Endothelial cell (in vitro differentiated cells): ENCODE measurements at regions not wholly inside any gene's neighbourhood (a gene's known extent, or its start where the extent isn't known, plus 50 kb on each side); places are given as distances from the start of the nearest gene placed in this dataset.

Source experiments
- DNase-seq: peaks from one replicate; pipeline ENCODE4 v3.0.0; 2021; ENCODE audit warnings: low spot score
- H3K27ac Mint-ChIP-seq: one replicate; pipeline ENCODE4 v1.8.0; 2021; ENCODE audit warnings: mixed read lengths, inconsistent platforms; ENCODE audit not compliant: unreplicated experiment
- H3K27me3 Mint-ChIP-seq: one replicate; pipeline ENCODE4 v1.8.0; 2021; ENCODE audit warnings: mild to moderate bottlenecking, moderate library complexity, mixed read lengths, inconsistent platforms; ENCODE audit not compliant: unreplicated experiment
- H3K36me3 Mint-ChIP-seq: one replicate; pipeline ENCODE4 v1.8.0; 2021; ENCODE audit warnings: mild to moderate bottlenecking, low read depth, mixed read lengths, inconsistent platforms; ENCODE audit not compliant: unreplicated experiment
- H3K4me1 Mint-ChIP-seq: one replicate; pipeline ENCODE4 v1.8.0; 2021; ENCODE audit warnings: mild to moderate bottlenecking, mixed read lengths, inconsistent platforms; ENCODE audit not compliant: unreplicated experiment
- H3K4me3 Mint-ChIP-seq: one replicate; pipeline ENCODE4 v1.8.0; 2021; ENCODE audit warnings: mild to moderate bottlenecking, mixed read lengths, inconsistent platforms; ENCODE audit not compliant: unreplicated experiment
- H3K9me3 Mint-ChIP-seq: one replicate; pipeline ENCODE4 v1.8.0; 2021; ENCODE audit warnings: mixed read lengths, inconsistent platforms; ENCODE audit not compliant: unreplicated experiment
- TF ChIP-seq, protein P1 (sequence below): fragments of 200-600 bp; sonication (generic); IDR thresholded peaks from one replicate; pipeline ENCODE4 v1.5.0; 2021; ENCODE audit warnings: antibody characterized with exemption; ENCODE audit not compliant: unreplicated experiment

- no peak for DNase-seq
- no peaks in the 10 kb centered on the region for H3K4me1 Mint-ChIP-seq
- H3K9me3 Mint-ChIP-seq, result no peaks in the 10 kb centered on the region
- peaks cover 10% of the 10 kb centered on the region for H3K27me3 Mint-ChIP-seq
- H3K36me3 Mint-ChIP-seq, result peaks cover 9% of the 10 kb centered on the region
- H3K4me3 Mint-ChIP-seq, result peak overlapping the region; percentile 3
- TF ChIP-seq, protein P1, sequence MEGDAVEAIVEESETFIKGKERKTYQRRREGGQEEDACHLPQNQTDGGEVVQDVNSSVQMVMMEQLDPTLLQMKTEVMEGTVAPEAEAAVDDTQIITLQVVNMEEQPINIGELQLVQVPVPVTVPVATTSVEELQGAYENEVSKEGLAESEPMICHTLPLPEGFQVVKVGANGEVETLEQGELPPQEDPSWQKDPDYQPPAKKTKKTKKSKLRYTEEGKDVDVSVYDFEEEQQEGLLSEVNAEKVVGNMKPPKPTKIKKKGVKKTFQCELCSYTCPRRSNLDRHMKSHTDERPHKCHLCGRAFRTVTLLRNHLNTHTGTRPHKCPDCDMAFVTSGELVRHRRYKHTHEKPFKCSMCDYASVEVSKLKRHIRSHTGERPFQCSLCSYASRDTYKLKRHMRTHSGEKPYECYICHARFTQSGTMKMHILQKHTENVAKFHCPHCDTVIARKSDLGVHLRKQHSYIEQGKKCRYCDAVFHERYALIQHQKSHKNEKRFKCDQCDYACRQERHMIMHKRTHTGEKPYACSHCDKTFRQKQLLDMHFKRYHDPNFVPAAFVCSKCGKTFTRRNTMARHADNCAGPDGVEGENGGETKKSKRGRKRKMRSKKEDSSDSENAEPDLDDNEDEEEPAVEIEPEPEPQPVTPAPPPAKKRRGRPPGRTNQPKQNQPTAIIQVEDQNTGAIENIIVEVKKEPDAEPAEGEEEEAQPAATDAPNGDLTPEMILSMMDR, result no peak
- no peak overlapping the region for H3K27ac Mint-ChIP-seq
Measured at GRCh38 chr11:112336356-112336886, 75.8 kb upstream of the PLET1 start.

GRCh38 chr11:112339566-112339965 is 78.9 kb upstream of the PLET1 start:
- H3K4me3 Mint-ChIP-seq, result no peak overlapping the region
- TF ChIP-seq, protein P1, result no peak
- peaks cover 10% of the 10 kb centered on the region for H3K27me3 Mint-ChIP-seq
- H3K36me3 Mint-ChIP-seq, result peaks cover 9% of the 10 kb centered on the region
- H3K4me1 Mint-ChIP-seq, result no peaks in the 10 kb centered on the region
- H3K27ac Mint-ChIP-seq, result no peak overlapping the region
- no peaks in the 10 kb centered on the region for H3K9me3 Mint-ChIP-seq
- no peak for DNase-seq

DNA sequence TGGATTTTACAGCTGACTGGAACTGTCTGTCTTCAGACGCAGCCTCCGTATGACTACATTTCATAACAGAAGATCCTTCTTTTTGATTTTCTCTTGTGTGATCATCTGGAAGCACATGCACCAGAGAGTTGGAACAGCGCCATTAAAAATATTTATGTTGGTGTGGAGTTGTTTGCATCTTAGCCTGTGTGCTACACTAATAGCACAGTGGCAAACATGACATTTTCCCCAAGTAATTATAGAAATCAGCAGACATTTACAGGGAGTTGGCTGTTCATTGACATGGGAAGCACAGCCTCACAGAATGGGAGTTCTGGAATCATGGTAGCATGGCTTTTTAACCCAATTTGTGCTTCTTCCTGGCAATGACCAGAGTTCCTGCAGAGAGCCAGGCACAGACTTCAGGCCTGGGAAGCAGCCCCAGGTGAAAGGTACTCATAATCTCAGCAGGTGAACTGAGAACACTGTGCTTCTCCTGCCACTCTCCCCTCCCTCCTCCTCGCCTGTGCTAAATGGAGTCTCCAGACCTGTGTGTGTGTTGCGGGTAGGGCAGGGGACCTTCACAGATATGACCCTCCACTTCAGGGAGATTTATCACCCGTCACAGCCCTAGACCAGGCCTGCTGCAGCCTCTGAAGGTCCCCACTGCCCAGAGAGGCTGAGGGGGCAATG is 82.8 kb upstream of the PLET1 start:
- Mint-ChIP-seq H3K27ac (no peak overlapping the region), H3K27me3 (peaks cover 8% of the 10 kb centered on the region), H3K36me3 (no peaks in the 10 kb centered on the region), H3K4me1 (no peaks in the 10 kb centered on the region), H3K4me3 (no peak overlapping the region), H3K9me3 (peaks cover 2% of the 10 kb centered on the region)
- no peak for DNase-seq
- TF ChIP-seq, protein P1, result no peak

DNA sequence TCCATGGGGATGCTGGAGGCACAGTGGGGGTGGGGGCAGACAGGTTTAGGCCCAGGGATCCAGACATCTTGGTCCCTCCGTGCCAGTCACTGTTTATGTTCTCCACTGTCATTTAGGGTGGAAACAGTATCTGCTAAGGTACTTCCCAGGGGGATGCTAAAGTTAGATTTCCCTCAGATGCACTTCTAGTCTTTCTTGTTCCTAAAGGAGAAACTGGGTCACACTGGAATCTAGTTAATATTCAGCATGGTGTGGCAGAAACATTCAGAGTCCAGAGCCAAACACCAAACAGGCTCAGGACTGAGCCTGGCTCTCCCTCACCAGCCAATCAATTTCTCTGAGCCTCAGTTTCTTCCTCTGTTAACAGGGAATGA is 83.4 kb upstream of the PLET1 start:
- Mint-ChIP-seq H3K27me3 (peaks cover 10% of the 10 kb centered on the region), H3K36me3 (no peaks in the 10 kb centered on the region), H3K4me1 (no peaks in the 10 kb centered on the region), H3K9me3 (peaks cover 4% of the 10 kb centered on the region), H3K4me3 (no peak overlapping the region), H3K27ac (no peak overlapping the region)
- no peak for DNase-seq
- TF ChIP-seq, protein P1, result no peak

DNA sequence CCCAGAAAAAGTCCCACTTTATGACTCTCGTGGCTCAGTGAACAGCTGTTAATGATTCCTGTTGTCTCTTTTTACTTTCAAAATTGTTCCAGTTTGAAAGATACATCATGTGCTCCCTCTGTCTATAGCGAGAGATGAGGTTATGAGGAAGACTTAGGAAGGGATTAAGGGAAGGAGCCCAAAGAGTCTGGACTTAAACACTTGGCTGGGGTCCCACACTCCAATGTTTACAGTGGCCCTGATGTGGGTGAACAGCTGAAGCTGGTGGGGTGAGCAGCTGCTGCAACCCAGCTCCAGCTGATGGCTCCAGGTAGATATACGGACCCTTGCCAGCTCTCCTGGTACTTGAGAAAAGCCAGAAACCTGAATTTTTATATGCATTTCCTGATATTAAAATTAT is 84.5 kb upstream of the PLET1 start:
- peaks cover 11% of the 10 kb centered on the region for H3K27me3 Mint-ChIP-seq
- H3K9me3 Mint-ChIP-seq, result peaks cover 4% of the 10 kb centered on the region
- no peaks in the 10 kb centered on the region for H3K36me3 Mint-ChIP-seq
- TF ChIP-seq, protein P1, result no peak
- no peak overlapping the region for H3K4me3 Mint-ChIP-seq
- no peaks in the 10 kb centered on the region for H3K4me1 Mint-ChIP-seq
- DNase-seq, result no peak
- no peak overlapping the region for H3K27ac Mint-ChIP-seq
